MCF 10A (cell line): ENCODE measurements at regions not wholly inside any gene's neighbourhood (a gene's known extent, or its start where the extent isn't known, plus 50 kb on each side); places are given as distances from the start of the nearest gene placed in this dataset.

Source experiments
- BruUV-seq: library from RNA; stranded (reverse); fragments of 400-500 nt; replicated peaks from 2 replicates; lab custom pipeline; 2021; lab: Mats Ljungman, UMichigan
- CTCF ChIA-PET: fragments of 300-600 bp; sonication (Branson Sonifier 250); formaldehyde crosslinking; extraction: SDS; loops from one replicate; lab custom pipeline; 2021; ENCODE audit warnings: antibody characterized with exemption, inconsistent platforms; lab: Yijun Ruan, JAX
- POLR2A ChIA-PET: fragments of 300-600, 350-650 bp; sonication (Branson Sonifier 250); formaldehyde crosslinking; extraction: SDS; loops from one replicate; lab custom pipeline; 2020; ENCODE audit warnings: antibody characterized with exemption, inconsistent platforms; lab: Yijun Ruan, JAX
- DNase-seq: peaks from one replicate; pipeline ENCODE4 v3.0.0-alpha.2; 2018; ENCODE audit not compliant: unreplicated experiment
- H3K27ac Mint-ChIP-seq: one replicate; pipeline ENCODE4 v1.8.0; 2022; ENCODE audit warnings: mild to moderate bottlenecking, low read depth, mixed read lengths; ENCODE audit not compliant: unreplicated experiment
- H3K27me3 Mint-ChIP-seq: one replicate; pipeline ENCODE4 v1.8.0; 2022; ENCODE audit warnings: mixed read lengths; ENCODE audit not compliant: insufficient read depth, unreplicated experiment
- H3K36me3 Mint-ChIP-seq: one replicate; pipeline ENCODE4 v1.8.0; 2022; ENCODE audit warnings: mild to moderate bottlenecking, moderate library complexity, mixed read lengths; ENCODE audit not compliant: insufficient read depth, unreplicated experiment
- H3K4me1 Mint-ChIP-seq: one replicate; pipeline ENCODE4 v1.8.0; 2022; ENCODE audit warnings: mixed read lengths; ENCODE audit not compliant: insufficient read depth, unreplicated experiment
- H3K4me3 Mint-ChIP-seq: one replicate; pipeline ENCODE4 v1.8.0; 2022; ENCODE audit warnings: mild to moderate bottlenecking, moderate library complexity, mixed read lengths; ENCODE audit not compliant: unreplicated experiment
- H3K9me3 Mint-ChIP-seq: one replicate; pipeline ENCODE4 v1.8.0; 2022; ENCODE audit warnings: mixed read lengths; ENCODE audit not compliant: unreplicated experiment
- intact Hi-C: fragments of 100-400 bp; cut with micrococcal nuclease; formaldehyde crosslinking; loops from 2 replicates; pipeline ENCODE4 v1.14.1; 2022
- TF ChIP-seq, protein P1 (sequence below): fragments of 200-600 bp; IDR thresholded peaks from one replicate; pipeline ENCODE4 v1.8.0; 2022; ENCODE audit warnings: antibody characterized with exemption, mild to moderate bottlenecking; ENCODE audit not compliant: unreplicated experiment

DNA sequence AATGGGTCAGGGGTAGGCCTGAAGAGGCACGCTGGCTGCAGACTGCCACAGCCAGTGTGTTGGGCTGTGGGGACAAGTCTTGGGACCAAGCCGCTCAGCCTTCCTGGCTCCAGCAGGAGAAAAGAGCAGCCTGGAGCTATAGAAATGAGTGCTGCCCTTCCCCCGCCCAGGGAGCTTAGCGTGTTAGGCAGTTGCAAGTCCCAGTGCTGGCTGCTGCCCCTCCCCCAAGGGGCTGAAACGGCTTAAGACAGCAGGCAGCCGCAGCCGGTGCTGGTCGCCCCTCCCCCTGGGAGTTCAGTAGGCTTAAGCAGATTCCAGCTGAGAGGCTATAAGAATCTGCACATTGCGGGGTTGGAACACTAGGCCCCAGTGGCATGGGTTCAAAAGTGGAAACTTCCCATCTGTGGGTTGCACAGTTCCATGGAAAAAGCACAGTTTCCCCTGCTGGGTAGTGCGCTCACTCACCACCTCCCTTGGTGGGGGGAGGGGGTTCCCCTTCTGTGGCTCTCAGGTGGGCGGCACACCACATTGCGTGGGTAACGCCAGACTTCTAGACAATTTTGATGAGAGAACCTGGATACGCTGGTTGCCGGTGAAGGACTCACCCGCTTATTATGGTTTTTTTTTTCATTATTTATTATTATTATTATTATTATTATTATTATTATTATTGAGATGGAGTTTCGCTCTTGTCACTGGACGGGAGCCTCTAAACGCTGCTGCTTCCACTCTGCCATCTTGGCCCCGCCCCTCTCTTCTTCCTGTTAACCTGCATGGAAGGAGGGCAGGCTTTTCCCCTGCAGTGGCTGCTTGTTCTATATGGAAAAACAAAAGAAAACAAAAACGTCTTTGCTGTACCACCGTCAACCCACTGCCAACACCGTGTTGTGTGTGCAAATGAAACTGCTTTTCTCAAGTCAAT lies 151.1 kb downstream of the CXCL12 start:
- CTCF ChIA-PET: no interaction called here
- peaks cover 68% of the 10 kb centered on the region for H3K27me3 Mint-ChIP-seq
- no TSS peak for BruUV-seq
- H3K27ac Mint-ChIP-seq: no peak overlapping the region
- H3K4me1 Mint-ChIP-seq: no peaks in the 10 kb centered on the region
- no peaks in the 10 kb centered on the region for H3K36me3 Mint-ChIP-seq
- no peak for DNase-seq
- TF ChIP-seq, protein P1, sequence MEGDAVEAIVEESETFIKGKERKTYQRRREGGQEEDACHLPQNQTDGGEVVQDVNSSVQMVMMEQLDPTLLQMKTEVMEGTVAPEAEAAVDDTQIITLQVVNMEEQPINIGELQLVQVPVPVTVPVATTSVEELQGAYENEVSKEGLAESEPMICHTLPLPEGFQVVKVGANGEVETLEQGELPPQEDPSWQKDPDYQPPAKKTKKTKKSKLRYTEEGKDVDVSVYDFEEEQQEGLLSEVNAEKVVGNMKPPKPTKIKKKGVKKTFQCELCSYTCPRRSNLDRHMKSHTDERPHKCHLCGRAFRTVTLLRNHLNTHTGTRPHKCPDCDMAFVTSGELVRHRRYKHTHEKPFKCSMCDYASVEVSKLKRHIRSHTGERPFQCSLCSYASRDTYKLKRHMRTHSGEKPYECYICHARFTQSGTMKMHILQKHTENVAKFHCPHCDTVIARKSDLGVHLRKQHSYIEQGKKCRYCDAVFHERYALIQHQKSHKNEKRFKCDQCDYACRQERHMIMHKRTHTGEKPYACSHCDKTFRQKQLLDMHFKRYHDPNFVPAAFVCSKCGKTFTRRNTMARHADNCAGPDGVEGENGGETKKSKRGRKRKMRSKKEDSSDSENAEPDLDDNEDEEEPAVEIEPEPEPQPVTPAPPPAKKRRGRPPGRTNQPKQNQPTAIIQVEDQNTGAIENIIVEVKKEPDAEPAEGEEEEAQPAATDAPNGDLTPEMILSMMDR: no peak
- POLR2A ChIA-PET: no interaction called here
- intact Hi-C loops: no loop called here
- H3K4me3 Mint-ChIP-seq: no peak overlapping the region
- peaks cover 8% of the 10 kb centered on the region for H3K9me3 Mint-ChIP-seq

DNA sequence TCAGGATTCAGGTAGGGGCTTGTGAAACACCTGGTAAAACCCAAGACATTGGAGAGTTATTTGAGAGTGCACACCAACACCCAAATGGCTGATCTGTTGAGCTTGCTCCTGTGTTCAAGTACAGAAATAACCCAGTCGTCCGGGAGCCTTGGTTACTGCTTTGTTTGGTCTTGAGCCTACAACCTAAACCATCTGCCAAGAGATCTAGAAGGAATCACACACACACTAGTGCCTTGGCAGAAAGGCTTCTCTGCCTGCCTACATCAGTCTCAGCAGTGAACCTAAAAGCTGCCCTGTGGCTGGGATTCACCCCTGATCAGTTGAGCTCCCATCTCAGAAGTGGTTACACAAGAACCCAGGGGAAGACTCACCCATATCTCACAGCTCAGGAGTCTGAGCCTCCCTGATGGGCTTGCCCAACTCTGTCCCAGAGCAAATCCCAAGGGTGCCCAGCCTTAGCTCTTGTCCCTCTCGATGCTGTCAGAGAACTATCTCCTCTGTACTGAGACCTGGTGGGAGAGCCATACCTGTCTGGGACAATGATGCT lies 167.6 kb downstream of the CXCL12 start:
- POLR2A ChIA-PET: interaction anchor here (1.0 kb wide), 1 partner anchor 44 kb away, joined by 3 read pairs; no protein-coding TSS in a partner anchor
- peaks cover 82% of the 10 kb centered on the region for H3K27me3 Mint-ChIP-seq

DNA sequence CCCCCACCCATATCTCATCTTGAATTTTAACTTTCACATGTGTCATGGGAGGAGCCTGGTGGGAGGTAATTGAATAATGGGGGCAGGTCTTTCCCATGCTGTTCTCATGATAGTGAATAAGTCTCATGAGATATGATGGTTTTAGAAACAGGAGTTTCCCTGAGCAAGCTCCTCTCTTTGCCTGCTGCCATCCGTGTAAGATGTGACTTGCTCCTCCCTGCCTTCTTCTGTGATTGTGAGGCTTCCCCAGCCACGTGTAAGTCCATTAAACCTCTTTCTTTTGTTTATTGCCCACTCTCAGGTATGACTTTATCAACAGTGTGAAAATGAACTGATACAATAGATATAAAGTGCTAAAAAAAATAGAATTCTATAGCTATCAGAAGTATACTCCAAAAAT lies 168.8 kb downstream of the CXCL12 start:
- CTCF ChIA-PET: no interaction called here
- Mint-ChIP-seq H3K4me3 (no peak overlapping the region), H3K27ac (no peak overlapping the region), H3K4me1 (no peaks in the 10 kb centered on the region), H3K36me3 (no peaks in the 10 kb centered on the region), H3K27me3 (peaks cover 87% of the 10 kb centered on the region), H3K9me3 (peaks cover 14% of the 10 kb centered on the region)
- TF ChIP-seq, protein P1: no peak
- intact Hi-C loops: no loop called here
- POLR2A ChIA-PET: no interaction called here
- no TSS peak for BruUV-seq
- DNase-seq: no peak

More for the DNA sequence above, 167.6 kb downstream of the CXCL12 start:
- H3K27ac Mint-ChIP-seq: no peak overlapping the region
- CTCF ChIA-PET: no interaction called here
- intact Hi-C loops: no loop called here
- BruUV-seq: no TSS peak
- H3K36me3 Mint-ChIP-seq: no peaks in the 10 kb centered on the region
- H3K9me3 Mint-ChIP-seq: peaks cover 14% of the 10 kb centered on the region
- TF ChIP-seq, protein P1: no peak
- DNase-seq: no peak
- no peaks in the 10 kb centered on the region for H3K4me1 Mint-ChIP-seq
- no peak overlapping the region for H3K4me3 Mint-ChIP-seq

DNA sequence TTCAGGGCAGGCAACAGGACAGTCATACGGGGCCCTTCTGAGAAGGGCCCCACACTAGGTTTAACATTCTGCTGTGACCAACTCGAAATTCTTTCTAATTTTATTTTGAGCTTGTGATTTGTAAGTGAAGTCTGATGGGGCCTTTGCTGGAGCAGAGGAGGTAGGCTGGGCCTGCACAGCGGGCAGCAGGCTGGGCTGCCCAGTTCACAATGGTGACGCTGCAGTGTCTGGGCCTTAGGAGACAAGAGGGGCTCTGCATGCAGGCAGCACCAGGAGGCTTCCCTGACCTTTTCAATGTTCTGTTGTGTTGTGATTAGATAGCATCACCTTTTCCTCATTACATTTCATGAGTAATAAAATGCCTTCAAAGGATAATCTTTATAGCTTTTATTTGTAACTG lies 175.1 kb downstream of the CXCL12 start:
- TF ChIP-seq, protein P1: no peak
- intact Hi-C loops: no loop called here
- peaks cover 92% of the 10 kb centered on the region for H3K27me3 Mint-ChIP-seq
- POLR2A ChIA-PET: no interaction called here
- no peak overlapping the region for H3K4me3 Mint-ChIP-seq
- CTCF ChIA-PET: no interaction called here
- no TSS peak for BruUV-seq
- no peaks in the 10 kb centered on the region for H3K36me3 Mint-ChIP-seq
- H3K27ac Mint-ChIP-seq: no peak overlapping the region
- no peak for DNase-seq
- peaks cover 7% of the 10 kb centered on the region for H3K9me3 Mint-ChIP-seq
- H3K4me1 Mint-ChIP-seq: no peaks in the 10 kb centered on the region
